ENCODE measurements at regions not wholly inside any gene's neighbourhood (a gene's known extent, or its start where the extent isn't known, plus 50 kb on each side); places are given as distances from the start of the nearest gene placed in this dataset.

GRCh38 chr6:9503111-9503761 is 911.6 kb downstream of the TFAP2A start:
- Histone ChIP-seq H3K27ac (no peak overlapping the region), H3K4me3 (no peak overlapping the region), H3K27me3 (no peaks in the 10 kb centered on the region), H3K4me1 (no peaks in the 10 kb centered on the region), H3K36me3 (no peaks in the 10 kb centered on the region), H3K9me3 (peaks cover 0 to 27% (median 0%) of the 10 kb centered on the region in 11 donors)
- intact Hi-C loops (cut with DNase I) = no loop called here
- no peak for DNase-seq
- TF ChIP-seq, protein P1, sequence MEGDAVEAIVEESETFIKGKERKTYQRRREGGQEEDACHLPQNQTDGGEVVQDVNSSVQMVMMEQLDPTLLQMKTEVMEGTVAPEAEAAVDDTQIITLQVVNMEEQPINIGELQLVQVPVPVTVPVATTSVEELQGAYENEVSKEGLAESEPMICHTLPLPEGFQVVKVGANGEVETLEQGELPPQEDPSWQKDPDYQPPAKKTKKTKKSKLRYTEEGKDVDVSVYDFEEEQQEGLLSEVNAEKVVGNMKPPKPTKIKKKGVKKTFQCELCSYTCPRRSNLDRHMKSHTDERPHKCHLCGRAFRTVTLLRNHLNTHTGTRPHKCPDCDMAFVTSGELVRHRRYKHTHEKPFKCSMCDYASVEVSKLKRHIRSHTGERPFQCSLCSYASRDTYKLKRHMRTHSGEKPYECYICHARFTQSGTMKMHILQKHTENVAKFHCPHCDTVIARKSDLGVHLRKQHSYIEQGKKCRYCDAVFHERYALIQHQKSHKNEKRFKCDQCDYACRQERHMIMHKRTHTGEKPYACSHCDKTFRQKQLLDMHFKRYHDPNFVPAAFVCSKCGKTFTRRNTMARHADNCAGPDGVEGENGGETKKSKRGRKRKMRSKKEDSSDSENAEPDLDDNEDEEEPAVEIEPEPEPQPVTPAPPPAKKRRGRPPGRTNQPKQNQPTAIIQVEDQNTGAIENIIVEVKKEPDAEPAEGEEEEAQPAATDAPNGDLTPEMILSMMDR (IDR thresholded peaks at IDR 0.05) = no peak
- ATAC-seq = no peak
- WGBS, 2 donors = 48% methylated on average over 7 of the region's 7 CpGs

DNA sequence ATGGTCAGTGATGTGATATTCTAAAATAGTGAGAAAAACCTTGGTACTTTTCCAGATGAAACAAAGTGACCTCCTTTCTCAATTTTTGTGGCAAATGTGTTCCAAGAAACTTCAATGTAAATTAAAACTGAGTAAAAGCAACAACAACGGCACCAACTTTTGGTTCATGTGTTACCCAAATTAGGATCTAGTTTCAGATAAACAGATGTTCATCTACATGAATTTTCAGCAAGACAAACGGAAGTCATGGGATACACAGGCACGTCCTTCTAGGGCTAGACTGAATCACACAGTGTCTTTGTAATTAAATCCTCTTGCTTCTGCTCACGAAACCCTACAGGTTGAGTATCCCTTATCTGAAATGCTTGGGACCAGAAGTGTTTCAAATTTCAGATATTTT is 915.2 kb downstream of the TFAP2A start:
- DNase-seq (no peak), ATAC-seq (no peak)
- WGBS, 2 donors = 69 to 70% methylated on average over 4 of the region's 4 CpGs
- no peak overlapping the region for H3K4me3 ChIP-seq
- TF ChIP-seq, protein P1 (IDR thresholded peaks at IDR 0.05) = no peak
- H3K4me1 ChIP-seq = no peaks in the 10 kb centered on the region
- H3K36me3 ChIP-seq = no peaks in the 10 kb centered on the region
- no peaks in the 10 kb centered on the region for H3K27me3 ChIP-seq
- H3K9me3 ChIP-seq = peaks cover 0 to 15% (median 0%) of the 10 kb centered on the region in 11 donors
- no peak overlapping the region for H3K27ac ChIP-seq
- intact Hi-C loops (cut with DNase I) = no loop called here

DNA sequence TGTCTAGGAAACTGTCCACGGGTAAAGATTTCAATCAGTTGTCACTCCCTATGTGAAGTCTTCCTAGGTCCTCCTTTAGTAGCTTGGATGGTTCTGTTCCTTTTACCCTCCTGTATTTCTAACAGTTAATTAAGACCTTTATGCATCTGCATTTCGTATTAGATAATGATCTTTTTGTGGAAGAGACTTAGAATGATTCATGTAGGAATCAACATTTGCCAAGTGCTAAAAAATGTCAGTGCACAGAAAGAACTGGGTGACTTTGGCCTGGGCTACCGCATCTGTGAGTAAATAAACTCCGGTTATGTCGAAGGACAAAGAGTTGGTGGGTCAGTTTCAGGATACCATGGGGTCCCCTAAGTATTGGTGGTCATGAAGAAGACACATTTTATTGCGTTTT is 918.0 kb downstream of the TFAP2A start:
- Histone ChIP-seq H3K27me3 (no peaks in the 10 kb centered on the region), H3K4me3 (no peak overlapping the region), H3K9me3 (peaks cover 0 to 14% (median 0%) of the 10 kb centered on the region in 11 donors), H3K4me1 (no peaks in the 10 kb centered on the region), H3K27ac (no peak overlapping the region), H3K36me3 (no peaks in the 10 kb centered on the region)
- WGBS, 2 donors = 82% methylated on average over 6 of the region's 6 CpGs
- no peak for ATAC-seq
- DNase-seq = no peak
- TF ChIP-seq, protein P1 (IDR thresholded peaks at IDR 0.05) = no peak
- intact Hi-C loops (cut with DNase I) = no loop called here

DNA sequence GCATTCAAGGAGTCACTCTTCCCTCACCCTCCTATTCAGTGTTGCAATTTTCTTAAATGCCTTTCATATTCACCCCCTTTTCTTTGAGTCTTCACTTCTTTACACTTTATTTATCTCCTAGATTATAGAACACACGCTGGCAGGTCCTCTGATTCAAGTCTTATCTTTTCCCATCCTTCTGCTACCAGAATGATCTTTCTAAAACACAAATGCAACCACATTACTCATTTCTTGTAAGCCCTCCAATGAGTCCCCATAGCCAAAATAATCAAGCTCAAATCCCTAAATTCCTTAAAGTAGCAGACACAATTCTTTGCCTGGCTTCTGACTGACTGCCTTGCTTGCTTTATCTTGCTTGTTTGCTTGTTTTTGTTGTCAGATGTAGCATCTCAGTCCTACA is 920.0 kb downstream of the TFAP2A start:
- WGBS, 2 donors = 41 to 52% methylated on average over 1 of the region's 1 CpG
- DNase-seq = no peak
- intact Hi-C loops (cut with DNase I) = no loop called here
- no peak for ATAC-seq
- Histone ChIP-seq H3K4me3 (no peak overlapping the region), H3K9me3 (peaks cover 0 to 8% (median 0%) of the 10 kb centered on the region in 11 donors), H3K36me3 (no peaks in the 10 kb centered on the region), H3K4me1 (no peaks in the 10 kb centered on the region), H3K27me3 (no peaks in the 10 kb centered on the region), H3K27ac (no peak overlapping the region)
- TF ChIP-seq, protein P1 (IDR thresholded peaks at IDR 0.05) = no peak
